ENCODE measurements at regions not wholly inside any gene's neighbourhood (a gene's known extent, or its start where the extent isn't known, plus 50 kb on each side); places are given as distances from the start of the nearest gene placed in this dataset.

DNA sequence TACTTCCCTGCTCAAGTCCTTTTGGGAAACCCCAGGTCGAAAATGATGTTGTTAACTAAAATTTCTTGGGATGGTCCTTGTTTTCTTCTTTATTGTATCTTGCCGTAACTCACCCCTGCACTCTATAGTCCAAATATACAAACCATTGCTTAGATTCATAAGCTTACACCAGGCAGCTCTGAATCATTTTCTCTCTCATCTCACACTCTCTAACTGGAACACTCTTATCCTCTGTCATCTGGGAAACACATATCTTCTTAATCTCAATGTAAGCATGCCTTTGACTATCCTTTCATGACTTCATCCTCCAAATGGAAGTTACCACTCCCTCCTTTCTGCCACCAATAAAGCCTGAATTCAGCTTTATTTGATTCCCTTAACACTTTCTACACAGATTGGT, 175.8 kb upstream of the ANK3 start:
- Histone ChIP-seq H3K4me3 (no peak overlapping the region), H3K4me1 (no peaks in the 10 kb centered on the region), H3K36me3 (ENCODE audit: low read depth, missing control alignments) (no peaks in the 10 kb centered on the region), H3K27me3 (no peaks in the 10 kb centered on the region), H3K27ac (no peak overlapping the region), H3K9me3 (no peaks in the 10 kb centered on the region)
- DNase-seq = no peak
- intact Hi-C loops (cut with DNase I; ENCODE audit: low total_unique reads) = no loop called here
- TF ChIP-seq POLR2A (IDR thresholded peaks at IDR 0.05) = no peak
- TF ChIP-seq, protein P1, sequence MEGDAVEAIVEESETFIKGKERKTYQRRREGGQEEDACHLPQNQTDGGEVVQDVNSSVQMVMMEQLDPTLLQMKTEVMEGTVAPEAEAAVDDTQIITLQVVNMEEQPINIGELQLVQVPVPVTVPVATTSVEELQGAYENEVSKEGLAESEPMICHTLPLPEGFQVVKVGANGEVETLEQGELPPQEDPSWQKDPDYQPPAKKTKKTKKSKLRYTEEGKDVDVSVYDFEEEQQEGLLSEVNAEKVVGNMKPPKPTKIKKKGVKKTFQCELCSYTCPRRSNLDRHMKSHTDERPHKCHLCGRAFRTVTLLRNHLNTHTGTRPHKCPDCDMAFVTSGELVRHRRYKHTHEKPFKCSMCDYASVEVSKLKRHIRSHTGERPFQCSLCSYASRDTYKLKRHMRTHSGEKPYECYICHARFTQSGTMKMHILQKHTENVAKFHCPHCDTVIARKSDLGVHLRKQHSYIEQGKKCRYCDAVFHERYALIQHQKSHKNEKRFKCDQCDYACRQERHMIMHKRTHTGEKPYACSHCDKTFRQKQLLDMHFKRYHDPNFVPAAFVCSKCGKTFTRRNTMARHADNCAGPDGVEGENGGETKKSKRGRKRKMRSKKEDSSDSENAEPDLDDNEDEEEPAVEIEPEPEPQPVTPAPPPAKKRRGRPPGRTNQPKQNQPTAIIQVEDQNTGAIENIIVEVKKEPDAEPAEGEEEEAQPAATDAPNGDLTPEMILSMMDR (IDR thresholded peaks at IDR 0.05) = no peak
- 85 to 90% methylated on average over 2 of the region's 2 CpGs for WGBS, 2 donors

DNA sequence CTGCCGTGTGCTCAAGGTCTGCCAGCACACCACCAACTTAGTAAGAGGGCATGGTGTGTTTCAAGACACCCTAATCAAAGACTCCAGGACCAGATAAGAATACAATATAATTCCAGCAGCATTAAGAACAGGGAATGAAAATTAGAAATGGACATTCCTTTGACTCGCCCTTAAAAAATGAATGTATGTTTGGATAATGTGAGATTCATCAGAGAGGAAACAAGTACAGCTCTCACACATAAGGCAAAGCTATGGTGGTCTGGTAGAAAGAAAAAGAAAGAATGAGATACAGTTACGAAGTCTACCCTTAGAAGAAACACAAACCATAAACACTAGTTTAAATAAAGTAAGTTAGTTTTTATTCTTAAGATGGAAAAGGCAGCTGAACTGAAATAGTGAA, 174.8 kb upstream of the ANK3 start:
- Histone ChIP-seq H3K27ac (no peak overlapping the region), H3K4me3 (no peak overlapping the region), H3K9me3 (no peaks in the 10 kb centered on the region), H3K36me3 (ENCODE audit: low read depth, missing control alignments) (no peaks in the 10 kb centered on the region), H3K27me3 (no peaks in the 10 kb centered on the region), H3K4me1 (no peaks in the 10 kb centered on the region)
- intact Hi-C loops (cut with DNase I; ENCODE audit: low total_unique reads) = no loop called here
- 82 to 91% methylated on average over 3 of the region's 3 CpGs for WGBS, 2 donors
- no peak for DNase-seq
- TF ChIP-seq POLR2A (IDR thresholded peaks at IDR 0.05) = no peak

- WGBS, 2 donors = 51 to 79% methylated on average over 2 of the region's 2 CpGs
- no peaks in the 10 kb centered on the region for H3K9me3 ChIP-seq
- TF ChIP-seq, protein P1 (IDR thresholded peaks at IDR 0.05) = no peak
- no peak for TF ChIP-seq POLR2A (IDR thresholded peaks at IDR 0.05)
- H3K4me1 ChIP-seq = no peaks in the 10 kb centered on the region
- H3K27ac ChIP-seq = no peak overlapping the region
- H3K27me3 ChIP-seq = no peaks in the 10 kb centered on the region
- H3K36me3 ChIP-seq (ENCODE audit: low read depth, missing control alignments) = no peaks in the 10 kb centered on the region
- DNase-seq = no peak
- intact Hi-C loops (cut with DNase I; ENCODE audit: low total_unique reads) = no loop called here
- no peak overlapping the region for H3K4me3 ChIP-seq
These were observed 170.8 kb upstream of the ANK3 start for GRCh38 chr10:60560451-60560850.

GRCh38 chr10:60555700-60556099, 166.0 kb upstream of the ANK3 start:
- Histone ChIP-seq H3K4me3 (no peak overlapping the region), H3K27ac (no peak overlapping the region), H3K4me1 (no peaks in the 10 kb centered on the region), H3K27me3 (no peaks in the 10 kb centered on the region), H3K9me3 (no peaks in the 10 kb centered on the region), H3K36me3 (ENCODE audit: low read depth, missing control alignments) (no peaks in the 10 kb centered on the region)
- 85 to 87% methylated on average over 5 of the region's 5 CpGs for WGBS, 2 donors
- TF ChIP-seq POLR2A (IDR thresholded peaks at IDR 0.05) = no peak
- TF ChIP-seq, protein P1 (IDR thresholded peaks at IDR 0.05) = no peak
- intact Hi-C loops (cut with DNase I; ENCODE audit: low total_unique reads) = no loop called here
- no peak for DNase-seq

DNA sequence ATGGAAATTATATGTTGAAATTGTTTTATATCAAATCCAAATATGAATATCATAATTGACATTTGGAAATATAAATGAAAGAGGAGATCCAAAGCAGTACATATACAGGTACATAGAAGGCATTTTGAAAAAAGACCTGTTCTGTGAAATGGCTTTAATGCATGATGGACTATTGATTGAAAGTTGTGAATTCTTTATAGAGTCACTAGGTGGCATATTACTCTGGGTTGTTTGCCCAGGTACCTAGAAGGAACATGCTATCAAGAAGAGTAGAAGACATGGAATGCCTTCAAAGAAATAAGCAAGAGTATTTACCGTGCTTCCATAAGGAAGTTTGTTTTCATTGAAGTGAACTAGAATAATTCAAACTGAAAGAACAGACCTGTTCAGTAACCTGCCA, 160.0 kb upstream of the ANK3 start:
- TF ChIP-seq, protein P1 (IDR thresholded peaks at IDR 0.05) = no peak
- TF ChIP-seq POLR2A (IDR thresholded peaks at IDR 0.05) = no peak
- no peaks in the 10 kb centered on the region for H3K27me3 ChIP-seq
- H3K4me3 ChIP-seq = no peak overlapping the region
- DNase-seq = no peak
- H3K9me3 ChIP-seq = no peaks in the 10 kb centered on the region
- H3K4me1 ChIP-seq = no peaks in the 10 kb centered on the region
- H3K36me3 ChIP-seq (ENCODE audit: low read depth, missing control alignments) = no peaks in the 10 kb centered on the region
- intact Hi-C loops (cut with DNase I; ENCODE audit: low total_unique reads) = no loop called here
- H3K27ac ChIP-seq = no peak overlapping the region
- 62% methylated on average over 1 of the region's 1 CpG for WGBS, 2 donors
